Ishikawa (cell line): ENCODE measurements at regions not wholly inside any gene's neighbourhood (a gene's known extent, or its start where the extent isn't known, plus 50 kb on each side); places are given as distances from the start of the nearest gene placed in this dataset.

Experiments
- CEBPB ChIP-seq: IDR thresholded peaks from 2 replicates; pipeline ENCODE4 v1.6.1; 2012
- EGR1 ChIP-seq: IDR thresholded peaks from 2 replicates; pipeline ENCODE4 v1.6.1; 2012
- EP300 ChIP-seq: IDR thresholded peaks from 2 replicates; pipeline ENCODE4 v1.6.1; 2012; ENCODE audit warnings: borderline replicate concordance
- FOXM1 ChIP-seq: IDR thresholded peaks from 2 replicates; pipeline ENCODE4 v1.6.1; 2012; ENCODE audit warnings: low read depth, borderline replicate concordance
- NFIC ChIP-seq: IDR thresholded peaks from 2 replicates; pipeline ENCODE4 v1.6.1; 2012
- RAD21 ChIP-seq: IDR thresholded peaks from 2 replicates; pipeline ENCODE4 v1.6.1; 2012; ENCODE audit warnings: low read depth
- TAF1 ChIP-seq: IDR thresholded peaks from 2 replicates; pipeline ENCODE4 v1.6.1; 2012; ENCODE audit warnings: low read depth, mild to moderate bottlenecking
- TCF12 ChIP-seq: IDR thresholded peaks from 2 replicates; pipeline ENCODE4 v1.6.1; 2012; ENCODE audit warnings: low read depth
- TEAD4 ChIP-seq: IDR thresholded peaks from 2 replicates; pipeline ENCODE4 v1.6.1; 2012
- TF ChIP-seq, protein P1 (sequence below): IDR thresholded peaks from 2 replicates; pipeline ENCODE4 v1.6.1; 2012; ENCODE audit warnings: low read depth, mild to moderate bottlenecking
- TF ChIP-seq, protein P2 (sequence below): IDR thresholded peaks from 2 replicates; pipeline ENCODE4 v1.6.1; 2012

DNA sequence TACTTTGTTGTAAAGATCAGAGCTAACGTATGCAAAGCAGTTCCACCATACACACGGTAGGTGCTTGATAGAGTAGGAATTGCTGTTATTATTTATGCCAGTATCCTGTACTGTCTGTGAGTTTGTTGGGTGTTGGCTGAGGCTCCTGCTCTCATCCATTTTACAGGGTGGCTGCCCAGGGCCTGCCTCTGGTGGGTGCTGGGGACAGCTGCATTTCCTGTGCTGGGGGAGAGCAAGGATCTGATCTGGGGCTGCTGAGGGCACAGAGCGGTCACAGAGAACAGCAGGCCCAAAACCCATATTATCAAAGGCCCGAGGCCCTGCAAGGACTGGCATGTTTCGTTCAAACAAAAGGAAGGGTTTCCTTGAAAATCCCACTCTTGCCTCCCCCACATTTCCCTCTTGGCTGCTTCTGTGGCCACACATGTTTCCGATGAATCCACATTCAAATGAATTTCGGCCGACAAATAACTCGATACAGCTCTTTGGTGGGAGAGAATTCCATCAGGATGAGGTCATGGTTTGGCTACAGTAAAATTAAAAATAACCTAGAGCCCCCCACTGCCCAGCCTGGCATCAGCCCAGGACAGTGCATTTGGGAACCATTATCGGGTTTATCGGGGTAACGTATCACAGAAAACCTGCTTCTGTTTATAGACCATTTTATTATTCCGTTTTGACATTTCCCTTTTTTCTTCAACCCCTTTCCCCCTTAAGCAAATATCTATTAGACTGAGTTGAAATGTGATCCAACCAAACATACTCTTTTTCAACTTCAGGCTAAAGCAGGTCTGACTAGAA, 143.4 kb downstream of the CYRIA start:
- TF ChIP-seq, protein P1, sequence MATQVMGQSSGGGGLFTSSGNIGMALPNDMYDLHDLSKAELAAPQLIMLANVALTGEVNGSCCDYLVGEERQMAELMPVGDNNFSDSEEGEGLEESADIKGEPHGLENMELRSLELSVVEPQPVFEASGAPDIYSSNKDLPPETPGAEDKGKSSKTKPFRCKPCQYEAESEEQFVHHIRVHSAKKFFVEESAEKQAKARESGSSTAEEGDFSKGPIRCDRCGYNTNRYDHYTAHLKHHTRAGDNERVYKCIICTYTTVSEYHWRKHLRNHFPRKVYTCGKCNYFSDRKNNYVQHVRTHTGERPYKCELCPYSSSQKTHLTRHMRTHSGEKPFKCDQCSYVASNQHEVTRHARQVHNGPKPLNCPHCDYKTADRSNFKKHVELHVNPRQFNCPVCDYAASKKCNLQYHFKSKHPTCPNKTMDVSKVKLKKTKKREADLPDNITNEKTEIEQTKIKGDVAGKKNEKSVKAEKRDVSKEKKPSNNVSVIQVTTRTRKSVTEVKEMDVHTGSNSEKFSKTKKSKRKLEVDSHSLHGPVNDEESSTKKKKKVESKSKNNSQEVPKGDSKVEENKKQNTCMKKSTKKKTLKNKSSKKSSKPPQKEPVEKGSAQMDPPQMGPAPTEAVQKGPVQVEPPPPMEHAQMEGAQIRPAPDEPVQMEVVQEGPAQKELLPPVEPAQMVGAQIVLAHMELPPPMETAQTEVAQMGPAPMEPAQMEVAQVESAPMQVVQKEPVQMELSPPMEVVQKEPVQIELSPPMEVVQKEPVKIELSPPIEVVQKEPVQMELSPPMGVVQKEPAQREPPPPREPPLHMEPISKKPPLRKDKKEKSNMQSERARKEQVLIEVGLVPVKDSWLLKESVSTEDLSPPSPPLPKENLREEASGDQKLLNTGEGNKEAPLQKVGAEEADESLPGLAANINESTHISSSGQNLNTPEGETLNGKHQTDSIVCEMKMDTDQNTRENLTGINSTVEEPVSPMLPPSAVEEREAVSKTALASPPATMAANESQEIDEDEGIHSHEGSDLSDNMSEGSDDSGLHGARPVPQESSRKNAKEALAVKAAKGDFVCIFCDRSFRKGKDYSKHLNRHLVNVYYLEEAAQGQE: no peak
- no peak for TF ChIP-seq TAF1
- TF ChIP-seq EGR1: no peak
- no peak for TF ChIP-seq CEBPB
- no peak for TF ChIP-seq TCF12
- TF ChIP-seq, protein P2, sequence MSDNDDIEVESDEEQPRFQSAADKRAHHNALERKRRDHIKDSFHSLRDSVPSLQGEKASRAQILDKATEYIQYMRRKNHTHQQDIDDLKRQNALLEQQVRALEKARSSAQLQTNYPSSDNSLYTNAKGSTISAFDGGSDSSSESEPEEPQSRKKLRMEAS: no peak
- no peak for TF ChIP-seq EP300
- no peak for TF ChIP-seq RAD21
- no peak for TF ChIP-seq FOXM1
- no peak for TF ChIP-seq TEAD4
- no peak for TF ChIP-seq NFIC
